ENCODE measurements at regions not wholly inside any gene's neighbourhood (a gene's known extent, or its start where the extent isn't known, plus 50 kb on each side); places are given as distances from the start of the nearest gene placed in this dataset.

GRCh38 chr2:31739161-31739560 is 158.4 kb upstream of the SRD5A2 start:
- TF ChIP-seq, protein P1, sequence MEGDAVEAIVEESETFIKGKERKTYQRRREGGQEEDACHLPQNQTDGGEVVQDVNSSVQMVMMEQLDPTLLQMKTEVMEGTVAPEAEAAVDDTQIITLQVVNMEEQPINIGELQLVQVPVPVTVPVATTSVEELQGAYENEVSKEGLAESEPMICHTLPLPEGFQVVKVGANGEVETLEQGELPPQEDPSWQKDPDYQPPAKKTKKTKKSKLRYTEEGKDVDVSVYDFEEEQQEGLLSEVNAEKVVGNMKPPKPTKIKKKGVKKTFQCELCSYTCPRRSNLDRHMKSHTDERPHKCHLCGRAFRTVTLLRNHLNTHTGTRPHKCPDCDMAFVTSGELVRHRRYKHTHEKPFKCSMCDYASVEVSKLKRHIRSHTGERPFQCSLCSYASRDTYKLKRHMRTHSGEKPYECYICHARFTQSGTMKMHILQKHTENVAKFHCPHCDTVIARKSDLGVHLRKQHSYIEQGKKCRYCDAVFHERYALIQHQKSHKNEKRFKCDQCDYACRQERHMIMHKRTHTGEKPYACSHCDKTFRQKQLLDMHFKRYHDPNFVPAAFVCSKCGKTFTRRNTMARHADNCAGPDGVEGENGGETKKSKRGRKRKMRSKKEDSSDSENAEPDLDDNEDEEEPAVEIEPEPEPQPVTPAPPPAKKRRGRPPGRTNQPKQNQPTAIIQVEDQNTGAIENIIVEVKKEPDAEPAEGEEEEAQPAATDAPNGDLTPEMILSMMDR (IDR thresholded peaks at IDR 0.05): no peak
- TF ChIP-seq EP300 (IDR thresholded peaks at IDR 0.05): no peak
- no peak for TF ChIP-seq POLR2AphosphoS5 (IDR thresholded peaks at IDR 0.05)
- TF ChIP-seq POLR2A (IDR thresholded peaks at IDR 0.05; ENCODE audit: low read depth): no peak

All from esophagus muscularis mucosa (tissue), 4 donors.